Lung microvascular endothelial cell (primary cell): ENCODE measurements at regions not wholly inside any gene's neighbourhood (a gene's known extent, or its start where the extent isn't known, plus 50 kb on each side); places are given as distances from the start of the nearest gene placed in this dataset.
"Not testable (repeated sequence)": the region's sequence is repeated elsewhere in the genome, so short reads cannot be mapped to it uniquely, and the experiment has no call there.

Experiments used
- DNase-seq, 2 donors: peaks; one replicate each; pipeline versions ENCODE4 v3.0.0 to v3.0.0-alpha.2; 2010; ENCODE audit warnings: low read depth in 2 of 2

- no peak for DNase-seq
Measured at GRCh38 chr5:18403141-18403540, 768.9 kb downstream of the TAF11L14 start.

GRCh38 chr5:18403941-18404438 is 769.7 kb downstream of the TAF11L14 start:
- no peak for DNase-seq

GRCh38 chr5:18420711-18421110 is 786.5 kb downstream of the TAF11L14 start:
- DNase-seq: no peak

- DNase-seq: no peak
Measured at GRCh38 chr5:18433336-18433735, 799.1 kb downstream of the TAF11L14 start.

- DNase-seq: no peak
Measured at GRCh38 chr5:18438126-18438525, 803.9 kb downstream of the TAF11L14 start.

- no peak for DNase-seq
Measured at GRCh38 chr5:18455521-18455920, 821.3 kb downstream of the TAF11L14 start.

- DNase-seq: no peak
Measured at GRCh38 chr5:18457255-18457654, 823.0 kb downstream of the TAF11L14 start.

GRCh38 chr5:18461766-18462165 is 827.5 kb downstream of the TAF11L14 start:
- DNase-seq: no peak

- peak; percentile 33 to 46 for DNase-seq
Measured at GRCh38 chr5:18465833-18466681, 831.8 kb downstream of the TAF11L14 start.

- DNase-seq: no peak
Measured at GRCh38 chr5:18466731-18467130, 832.5 kb downstream of the TAF11L14 start.

- not testable (repeated sequence) for DNase-seq
Measured at GRCh38 chr5:18471791-18472190, 837.5 kb downstream of the TAF11L14 start.

- no peak for DNase-seq
Measured at GRCh38 chr5:18483451-18483850, 849.2 kb downstream of the TAF11L14 start.

GRCh38 chr5:18487928-18488480 is 853.7 kb downstream of the TAF11L14 start:
- no peak for DNase-seq

GRCh38 chr5:18489703-18490102 is 855.4 kb downstream of the TAF11L14 start:
- no peak for DNase-seq

GRCh38 chr5:18491349-18491748 is 857.1 kb downstream of the TAF11L14 start:
- DNase-seq: no peak

- no peak for DNase-seq
Measured at GRCh38 chr5:18495157-18495556, 860.9 kb downstream of the TAF11L14 start.

- DNase-seq: no peak
Measured at GRCh38 chr5:18496041-18496440, 861.8 kb downstream of the TAF11L14 start.

GRCh38 chr5:18497089-18497488 is 862.8 kb downstream of the TAF11L14 start:
- DNase-seq: no peak

- DNase-seq: no peak
Measured at GRCh38 chr5:18503797-18504328, 869.6 kb downstream of the TAF11L14 start.

GRCh38 chr5:18507114-18507513 is 872.9 kb downstream of the TAF11L14 start:
- no peak for DNase-seq

GRCh38 chr5:18517641-18518380 is 883.6 kb downstream of the TAF11L14 start:
- no peak for DNase-seq

GRCh38 chr5:18523380-18523779 is 889.1 kb downstream of the TAF11L14 start:
- no peak for DNase-seq
